ENCODE measurements at regions not wholly inside any gene's neighbourhood (a gene's known extent, or its start where the extent isn't known, plus 50 kb on each side); places are given as distances from the start of the nearest gene placed in this dataset.
A peak's percentile ranks its signal among the peaks of the same experiment; 100 is the strongest.

- Histone ChIP-seq H3K4me3 (ENCODE audit: low read depth, low read length) (no peak overlapping the region), H3K9me3 (ENCODE audit: control insufficient read depth, insufficient read depth, low read depth, low read length) (no peaks in the 10 kb centered on the region), H3K27ac (ENCODE audit: extremely low read depth, low read depth, low read length) (no peak overlapping the region), H3K36me3 (ENCODE audit: control insufficient read depth in 2 of 2, insufficient read depth in 1 of 2, low read length in 2 of 2) (no peaks in the 10 kb centered on the region), H3K4me1 (ENCODE audit: control insufficient read depth, insufficient read depth, low read length) (no peaks in the 10 kb centered on the region)
- ChIA-PET POLR2A (no interaction called here), CTCF (interaction anchor here (1.0 to 1.9 kb wide), 3 partner anchors 10 to 141 kb away, joined by 3 to 5 read pairs (median 4); no protein-coding TSS in a partner anchor)
- TF ChIP-seq SCRT2 (tag by site-specific recombination; IDR thresholded peaks at IDR 0.05) (no peak), ZNF146 (tag by site-specific recombination; IDR thresholded peaks at IDR 0.05) (no peak), ZNF510 (tag by site-specific recombination; IDR thresholded peaks at IDR 0.05; ENCODE audit: insufficient replicate concordance) (no peak), GFI1B (tag by site-specific recombination; IDR thresholded peaks at IDR 0.05) (no peak), ZNF266 (tag by site-specific recombination; IDR thresholded peaks at IDR 0.05; ENCODE audit: low read depth) (no peak), ZNF571 (tag by site-specific recombination; IDR thresholded peaks at IDR 0.05) (no peak), BCL6B (tag by site-specific recombination; IDR thresholded peaks at IDR 0.05) (no peak), ZNF26 (tag by site-specific recombination; IDR thresholded peaks at IDR 0.05) (no peak), ZNF433 (tag by site-specific recombination; IDR thresholded peaks at IDR 0.05; ENCODE audit: low read depth) (no peak), ZBTB21 (tag by site-specific recombination; IDR thresholded peaks at IDR 0.05) (no peak), HOXC10 (CRISPR knock-in tag; IDR thresholded peaks at IDR 0.05) (no peak), ZNF560 (tag by site-specific recombination; IDR thresholded peaks at IDR 0.05; ENCODE audit: borderline replicate concordance) (no peak), ZBTB11 (tag by site-specific recombination; conservative IDR thresholded peaks at IDR 0.05; ENCODE audit: low read depth) (no peak), ZFP37 (tag by site-specific recombination; IDR thresholded peaks at IDR 0.05) (no peak), ZNF280C (tag by site-specific recombination; IDR thresholded peaks at IDR 0.05) (no peak)
These were observed 94.3 kb upstream of the SORCS3 start for GRCh38 chr10:104546756-104547155.

GRCh38 chr10:104548090-104548489, 93.0 kb upstream of the SORCS3 start:
- no peak overlapping the region for H3K27ac ChIP-seq (ENCODE audit: extremely low read depth, low read depth, low read length)
- no peaks in the 10 kb centered on the region for H3K9me3 ChIP-seq (ENCODE audit: control insufficient read depth, insufficient read depth, low read depth, low read length)
- no peak overlapping the region for H3K4me3 ChIP-seq (ENCODE audit: low read depth, low read length)
- TF ChIP-seq REST (tag by site-specific recombination; IDR thresholded peaks at IDR 0.05) (peak; percentile 91), CTCF (tag by site-specific recombination; IDR thresholded peaks at IDR 0.05) (no peak)
- POLR2A ChIA-PET: no interaction called here
- no peaks in the 10 kb centered on the region for H3K4me1 ChIP-seq (ENCODE audit: control insufficient read depth, insufficient read depth, low read length)
- CTCF ChIA-PET: interaction anchor here (0.6 to 1.9 kb wide), 3 partner anchors 22 to 198 kb away, joined by 3 to 4 read pairs (median 4); no protein-coding TSS in a partner anchor
- no peaks in the 10 kb centered on the region for H3K36me3 ChIP-seq (ENCODE audit: control insufficient read depth in 2 of 2, insufficient read depth in 1 of 2, low read length in 2 of 2)
